Pancreas (tissue), 10 donors: ENCODE measurements at regions not wholly inside any gene's neighbourhood (a gene's known extent, or its start where the extent isn't known, plus 50 kb on each side); places are given as distances from the start of the nearest gene placed in this dataset.

Source experiments
- ATAC-seq, 4 donors: fragments of 200-7000 bp; cut with Tn5 transposase; one replicate each; pipeline versions ENCODE4 v1.8.0 to v1.9.1; 2020; ENCODE audit warnings: mild to moderate bottlenecking in 4 of 4, moderate library complexity in 4 of 4
- DNase-seq, 6 donors: peaks; one replicate each; pipeline ENCODE4 v3.0.0-alpha.2; 2020
- FAIRE-seq: peaks from 2 replicates; lab custom pipeline; 2012; peaks lifted over from hg19 to GRCh38; lab: Jason Lieb, UNC
- H3K27ac ChIP-seq, 4 donors: fragments of 200-600 bp; sonication (generic); 1 replicate in 3 of 4; 2 replicates in 1 of 4; pipeline versions ENCODE4 v1.5.0 to v1.8.0; 2020
- H3K27me3 ChIP-seq, 4 donors: fragments of 200-600 bp; one replicate each; pipeline ENCODE4 v1.8.0; 2021
- H3K36me3 ChIP-seq, 3 donors: fragments of 200-600 bp; sonication (generic) in 1 of 3; one replicate each; pipeline versions ENCODE4 v1.5.0 to v1.8.0; 2020 to 2021
- H3K4me1 ChIP-seq, 3 donors: fragments of 200-600 bp; one replicate each; pipeline ENCODE4 v1.8.0; 2021
- H3K4me3 ChIP-seq, 4 donors: fragments of 200-600 bp; sonication (generic) in 2 of 4; one replicate each; pipeline versions ENCODE4 v1.5.0 to v1.8.0; 2020 to 2021
- H3K9me3 ChIP-seq, 4 donors: fragments of 200-600 bp; one replicate each; pipeline ENCODE4 v1.8.0; 2021
- WGBS, 2 donors: extraction: QIAGEN DNeasy Blood & Tissue Kit; methylation state at CpG; one replicate each; pipeline ENCODE4 v1.1.7; 2013; 5-methylcytosine and 5-hydroxymethylcytosine counted together
- intact Hi-C, 3 donors: fragments of 100-400 bp; cut with DNase I; formaldehyde crosslinking; loops; one replicate each; pipeline versions ENCODE4 v1.11.1 to v1.14.2; 2022
- TF ChIP-seq, protein P1 (sequence below), 4 donors: fragments of 200-600 bp; sonication (generic) in 3 of 4; IDR thresholded peaks; one replicate each; pipeline versions ENCODE4 v1.5.0 to v1.8.0; 2021; ENCODE audit warnings: antibody characterized with exemption in 4 of 4
- donor health status: healthy with polysubstance abuse.
- donor health status: DM: no; HTN: no; CAD: no; lungs with moderate emphysema.
- donor health status: DM: no; HTN: no; CAD: no.
- donor health status: control.
- donor health status: control.
- donor health status: Bipolar disorder and iron deficiency.
- donor health status: DM: yes; HTN: yes; CAD: no.
- donor health status: DM: no; HTN: no; CAD: no.
- donor health status: DM: no; HTN: no; CAD: no.
- donor health status: DM: yes; HTN: yes; CAD: no.

- no peak overlapping the region for H3K27ac ChIP-seq
- ATAC-seq (no peak), DNase-seq (no peak), FAIRE-seq (no peak)
- no peaks in the 10 kb centered on the region for H3K36me3 ChIP-seq
- 8 to 12% methylated on average over 3 of the region's 3 CpGs for WGBS, 2 donors
- no peak overlapping the region for H3K4me3 ChIP-seq
- intact Hi-C loops, result no loop called here
- no peaks in the 10 kb centered on the region for H3K9me3 ChIP-seq
- no peaks in the 10 kb centered on the region for H3K4me1 ChIP-seq
- TF ChIP-seq, protein P1, sequence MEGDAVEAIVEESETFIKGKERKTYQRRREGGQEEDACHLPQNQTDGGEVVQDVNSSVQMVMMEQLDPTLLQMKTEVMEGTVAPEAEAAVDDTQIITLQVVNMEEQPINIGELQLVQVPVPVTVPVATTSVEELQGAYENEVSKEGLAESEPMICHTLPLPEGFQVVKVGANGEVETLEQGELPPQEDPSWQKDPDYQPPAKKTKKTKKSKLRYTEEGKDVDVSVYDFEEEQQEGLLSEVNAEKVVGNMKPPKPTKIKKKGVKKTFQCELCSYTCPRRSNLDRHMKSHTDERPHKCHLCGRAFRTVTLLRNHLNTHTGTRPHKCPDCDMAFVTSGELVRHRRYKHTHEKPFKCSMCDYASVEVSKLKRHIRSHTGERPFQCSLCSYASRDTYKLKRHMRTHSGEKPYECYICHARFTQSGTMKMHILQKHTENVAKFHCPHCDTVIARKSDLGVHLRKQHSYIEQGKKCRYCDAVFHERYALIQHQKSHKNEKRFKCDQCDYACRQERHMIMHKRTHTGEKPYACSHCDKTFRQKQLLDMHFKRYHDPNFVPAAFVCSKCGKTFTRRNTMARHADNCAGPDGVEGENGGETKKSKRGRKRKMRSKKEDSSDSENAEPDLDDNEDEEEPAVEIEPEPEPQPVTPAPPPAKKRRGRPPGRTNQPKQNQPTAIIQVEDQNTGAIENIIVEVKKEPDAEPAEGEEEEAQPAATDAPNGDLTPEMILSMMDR (IDR thresholded peaks at IDR 0.05), result no peak
- no peaks in the 10 kb centered on the region for H3K27me3 ChIP-seq
Observed at GRCh38 chr2:79453918-79454317, 58.9 kb upstream of the CTNNA2 start.

- no peak for FAIRE-seq
Observed at GRCh38 chr2:79452651-79453050, 60.2 kb upstream of the CTNNA2 start.

GRCh38 chr2:79447463-79447862, 65.4 kb upstream of the CTNNA2 start:
- Histone ChIP-seq H3K4me1 (no peaks in the 10 kb centered on the region), H3K27ac (no peak overlapping the region), H3K4me3 (no peak overlapping the region), H3K27me3 (no peaks in the 10 kb centered on the region), H3K36me3 (no peaks in the 10 kb centered on the region), H3K9me3 (no peaks in the 10 kb centered on the region)
- no peak for DNase-seq
- intact Hi-C loops, result no loop called here
- TF ChIP-seq, protein P1 (IDR thresholded peaks at IDR 0.05), result no peak
- ATAC-seq, result peak in 2 of 4 donors; percentile 34 to 59
- no peak for FAIRE-seq

More at GRCh38 chr2:79452651-79453050, 60.2 kb upstream of the CTNNA2 start:
- Histone ChIP-seq H3K36me3 (no peaks in the 10 kb centered on the region), H3K4me1 (no peaks in the 10 kb centered on the region), H3K27ac (no peak overlapping the region), H3K27me3 (no peaks in the 10 kb centered on the region), H3K4me3 (no peak overlapping the region), H3K9me3 (no peaks in the 10 kb centered on the region)
- WGBS, 2 donors, result 34 to 54% methylated on average over 1 of the region's 1 CpG
- TF ChIP-seq, protein P1 (IDR thresholded peaks at IDR 0.05), result no peak
- intact Hi-C loops, result no loop called here
- ATAC-seq (no peak), DNase-seq (no peak)

GRCh38 chr2:79446313-79446712, 66.5 kb upstream of the CTNNA2 start:
- ATAC-seq, result no peak
- Histone ChIP-seq H3K27ac (no peak overlapping the region), H3K4me3 (no peak overlapping the region), H3K36me3 (no peaks in the 10 kb centered on the region), H3K27me3 (no peaks in the 10 kb centered on the region), H3K9me3 (no peaks in the 10 kb centered on the region), H3K4me1 (no peaks in the 10 kb centered on the region)
- intact Hi-C loops, result no loop called here
- 63 to 76% methylated on average over 2 of the region's 2 CpGs for WGBS, 2 donors
- no peak for DNase-seq
- no peak for FAIRE-seq
- TF ChIP-seq, protein P1 (IDR thresholded peaks at IDR 0.05), result no peak

DNA sequence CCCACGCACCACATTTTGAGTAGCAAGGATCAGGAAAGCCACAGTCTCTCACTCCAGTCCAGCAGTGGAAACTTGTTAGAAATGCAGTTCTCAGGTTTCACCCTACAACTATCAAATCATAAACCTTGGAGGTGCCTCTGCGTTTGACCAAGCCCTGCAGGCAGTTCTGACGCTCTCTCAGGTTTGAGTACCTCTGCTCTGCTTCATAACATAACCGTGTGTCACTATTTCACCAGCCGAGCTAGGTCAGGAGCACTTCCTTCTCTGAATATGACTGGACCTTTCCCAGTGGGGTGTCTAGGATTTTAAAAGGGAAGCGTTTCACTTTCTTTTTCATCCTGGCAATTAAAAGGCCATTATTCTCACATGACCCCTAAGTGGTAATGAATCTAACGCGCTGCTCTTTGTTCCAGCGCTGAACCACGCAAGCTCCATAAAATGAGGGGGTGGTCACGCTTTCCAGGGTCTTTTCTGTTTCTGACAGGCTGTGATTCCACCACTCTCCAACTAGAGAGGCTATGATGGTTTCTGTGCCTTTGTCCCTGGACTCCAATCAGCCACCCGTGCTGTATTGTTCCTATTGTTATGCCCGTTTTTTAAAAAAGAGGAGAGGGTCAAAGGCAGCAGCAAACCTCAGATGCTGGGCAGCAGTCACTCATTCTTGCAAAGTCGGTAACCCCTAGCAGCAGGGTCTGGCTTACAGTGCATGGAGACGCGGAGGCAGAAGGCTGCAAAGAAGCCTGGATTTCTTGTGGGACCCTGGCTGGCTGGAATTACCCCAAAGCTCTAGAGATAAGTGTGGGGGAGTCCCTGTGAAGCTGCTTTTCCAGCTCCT, 75.2 kb upstream of the CTNNA2 start:
- H3K27ac ChIP-seq, result no peak overlapping the region
- 66 to 67% methylated on average over 16 of the region's 16 CpGs for WGBS, 2 donors
- H3K4me1 ChIP-seq, result peaks cover 0 to 4% (median 0%) of the 10 kb centered on the region in 3 donors
- DNase-seq (no peak), FAIRE-seq (no peak), ATAC-seq (no peak)
- H3K27me3 ChIP-seq, result no peaks in the 10 kb centered on the region
- intact Hi-C loops, result no loop called here
- no peaks in the 10 kb centered on the region for H3K9me3 ChIP-seq
- no peak overlapping the region for H3K4me3 ChIP-seq
- no peaks in the 10 kb centered on the region for H3K36me3 ChIP-seq
- TF ChIP-seq, protein P1 (IDR thresholded peaks at IDR 0.05), result no peak
